ENCODE measurements at regions not wholly inside any gene's neighbourhood (a gene's known extent, or its start where the extent isn't known, plus 50 kb on each side); places are given as distances from the start of the nearest gene placed in this dataset.

- TF ChIP-seq CTCF (IDR thresholded peaks at IDR 0.05 in 2 of 3, conservative IDR thresholded peaks at IDR 0.05 in 1 of 3; ENCODE audit: insufficient read depth in 2 of 3, low read depth in 1 of 3, low read length in 3 of 3): no peak
- no peak for TF ChIP-seq HES1 (IDR thresholded peaks at IDR 0.05; ENCODE audit: low read depth)
- no peak for TF ChIP-seq CREM (IDR thresholded peaks at IDR 0.05; ENCODE audit: low read depth)
Observed at GRCh38 chr5:145062280-145063062, 772.7 kb downstream of the PRELID2 start (continued).

GRCh38 chr5:145056800-145057199 lies 778.3 kb downstream of the PRELID2 start:
- H3K9me3 ChIP-seq (replicated peaks; ENCODE audit: control insufficient read depth, insufficient read depth, low read depth, low read length): no peaks in the 10 kb centered on the region
- H3K9ac ChIP-seq (ENCODE audit: insufficient read depth in 1 of 2, low read depth in 2 of 2, low read length in 2 of 2): no peak overlapping the region
- no peak overlapping the region for H3K4me2 ChIP-seq (ENCODE audit: insufficient read depth, low read length)
- no peak for DNase-seq (ENCODE audit: extremely low read depth in 1 of 4, low spot score in 3 of 4)
- H3K27me3 ChIP-seq (ENCODE audit: control insufficient read depth in 2 of 2, insufficient read depth in 2 of 2, low read length in 2 of 2): no peaks in the 10 kb centered on the region
- 0% methylated on average over 5 of the region's 5 CpGs for WGBS (ENCODE audit: insufficient coverage, low coverage, missing lambda C conversion rate)
- no peaks in the 10 kb centered on the region for H3K79me2 ChIP-seq (ENCODE audit: control insufficient read depth, insufficient read depth, low read length)
- no peaks in the 10 kb centered on the region for H3K9me1 ChIP-seq (ENCODE audit: control insufficient read depth, insufficient read depth, low read length)
- H3K36me3 ChIP-seq (ENCODE audit: control insufficient read depth, insufficient read depth, low read length): no peaks in the 10 kb centered on the region
- no peak overlapping the region for H2AFZ ChIP-seq (ENCODE audit: low read depth, low read length)
- FAIRE-seq: no peak
- in situ Hi-C loops (cut with MboI) (no loop called here), intact Hi-C loops (cut with micrococcal nuclease) (no loop called here)
- H3K27ac ChIP-seq (ENCODE audit: extremely low read depth, low read depth, low read length): no peak overlapping the region
- no TSS peak for BruUV-seq (replicated peaks)
- no peaks in the 10 kb centered on the region for H4K20me1 ChIP-seq (replicated peaks; ENCODE audit: control insufficient read depth, insufficient read depth, low read length)
- no peak overlapping the region for H3K4me3 ChIP-seq
- no peaks in the 10 kb centered on the region for H3K4me1 ChIP-seq (replicated peaks in 1 of 2; ENCODE audit: control insufficient read depth in 2 of 2, insufficient read depth in 2 of 2, low read length in 2 of 2)
- ATAC-seq: no peak
- POLR2A ChIA-PET: no interaction called here
- CTCF ChIA-PET (ENCODE audit: low intra/inter-chr PET ratio): no interaction called here
- no peak for TF ChIP-seq ZBTB40 (IDR thresholded peaks at IDR 0.05)
- no peak for TF ChIP-seq ZBTB40 (CRISPR knock-in tag; IDR thresholded peaks at IDR 0.05)
- TF ChIP-seq ZBTB1 (CRISPR knock-in tag; IDR thresholded peaks at IDR 0.05; ENCODE audit: borderline replicate concordance, low read depth): no peak
- no peak for TF ChIP-seq CEBPB (tag; IDR thresholded peaks at IDR 0.05)
- TF ChIP-seq USF2 (CRISPR knock-in tag; IDR thresholded peaks at IDR 0.05): no peak

Measured in K562 (cell line).